ENCODE measurements at regions not wholly inside any gene's neighbourhood (a gene's known extent, or its start where the extent isn't known, plus 50 kb on each side); places are given as distances from the start of the nearest gene placed in this dataset.

- H3K4me1 ChIP-seq (ENCODE audit: insufficient read depth, low read length, poor library complexity, severe bottlenecking), result peaks cover 12% of the 10 kb centered on the region
- DNase-seq (ENCODE audit: low spot score), result no peak
- H3K27ac ChIP-seq (ENCODE audit: low read depth, low read length, poor library complexity, severe bottlenecking), result no peak overlapping the region
- no TSS peak for BruUV-seq (replicated peaks)
- ChIA-PET CTCF (no interaction called here), POLR2A (ENCODE audit: low non-redundant PET) (no interaction called here)
- no peaks in the 10 kb centered on the region for H3K27me3 ChIP-seq (replicated peaks; ENCODE audit: insufficient read depth, low read depth, low read length, poor library complexity)
- no peak overlapping the region for H3K4me3 ChIP-seq (ENCODE audit: low read depth, low read length, poor library complexity, severe bottlenecking)
- intact Hi-C loops (cut with micrococcal nuclease; ENCODE audit: unreplicated experiment), result no loop called here
- TF ChIP-seq CTCF (conservative IDR thresholded peaks at IDR 0.05; ENCODE audit: low read depth, low read length) (no peak), EZH2 (IDR thresholded peaks at IDR 0.05; ENCODE audit: borderline replicate concordance, low read depth, low read length, poor library complexity, severe bottlenecking) (no peak)
- no peaks in the 10 kb centered on the region for H3K9me3 ChIP-seq (ENCODE audit: low read depth, low read length, poor library complexity, severe bottlenecking)
- H3K36me3 ChIP-seq (ENCODE audit: insufficient read depth, low read length, poor library complexity, severe bottlenecking), result no peaks in the 10 kb centered on the region
These were observed 1129.7 kb downstream of the LRFN5 start for GRCh38 chr14:42736408-42736807.

- no TSS peak for BruUV-seq (replicated peaks)
- Histone ChIP-seq H3K27ac (ENCODE audit: low read depth, low read length, poor library complexity, severe bottlenecking) (no peak overlapping the region), H3K27me3 (replicated peaks; ENCODE audit: insufficient read depth, low read depth, low read length, poor library complexity) (no peaks in the 10 kb centered on the region), H3K4me1 (ENCODE audit: insufficient read depth, low read length, poor library complexity, severe bottlenecking) (peaks cover 12% of the 10 kb centered on the region), H3K4me3 (ENCODE audit: low read depth, low read length, poor library complexity, severe bottlenecking) (no peak overlapping the region), H3K36me3 (ENCODE audit: insufficient read depth, low read length, poor library complexity, severe bottlenecking) (no peaks in the 10 kb centered on the region), H3K9me3 (ENCODE audit: low read depth, low read length, poor library complexity, severe bottlenecking) (no peaks in the 10 kb centered on the region)
- intact Hi-C loops (cut with micrococcal nuclease; ENCODE audit: unreplicated experiment), result no loop called here
- TF ChIP-seq CTCF (conservative IDR thresholded peaks at IDR 0.05; ENCODE audit: low read depth, low read length) (no peak), EZH2 (IDR thresholded peaks at IDR 0.05; ENCODE audit: borderline replicate concordance, low read depth, low read length, poor library complexity, severe bottlenecking) (no peak)
- peak; percentile 40 for DNase-seq (ENCODE audit: low spot score)
- POLR2A ChIA-PET (ENCODE audit: low non-redundant PET), result no interaction called here
- CTCF ChIA-PET, result interaction anchor here (0.6 kb wide), 1 partner anchor 231 kb away, joined by 5 read pairs; no protein-coding TSS in a partner anchor
These were observed 1127.4 kb downstream of the LRFN5 start for GRCh38 chr14:42734041-42734440.

- Histone ChIP-seq H3K27ac (ENCODE audit: low read depth, low read length, poor library complexity, severe bottlenecking) (no peak overlapping the region), H3K4me1 (ENCODE audit: insufficient read depth, low read length, poor library complexity, severe bottlenecking) (peaks cover 12% of the 10 kb centered on the region), H3K36me3 (ENCODE audit: insufficient read depth, low read length, poor library complexity, severe bottlenecking) (no peaks in the 10 kb centered on the region), H3K4me3 (ENCODE audit: low read depth, low read length, poor library complexity, severe bottlenecking) (no peak overlapping the region), H3K27me3 (replicated peaks; ENCODE audit: insufficient read depth, low read depth, low read length, poor library complexity) (no peaks in the 10 kb centered on the region), H3K9me3 (ENCODE audit: low read depth, low read length, poor library complexity, severe bottlenecking) (no peaks in the 10 kb centered on the region)
- no peak for DNase-seq (ENCODE audit: low spot score)
- POLR2A ChIA-PET (ENCODE audit: low non-redundant PET), result no interaction called here
- intact Hi-C loops (cut with micrococcal nuclease; ENCODE audit: unreplicated experiment), result no loop called here
- TF ChIP-seq EZH2 (IDR thresholded peaks at IDR 0.05; ENCODE audit: borderline replicate concordance, low read depth, low read length, poor library complexity, severe bottlenecking), result no peak
- no peak for TF ChIP-seq CTCF (conservative IDR thresholded peaks at IDR 0.05; ENCODE audit: low read depth, low read length)
- CTCF ChIA-PET, result no interaction called here
- BruUV-seq (replicated peaks), result no TSS peak
These were observed 1125.3 kb downstream of the LRFN5 start for GRCh38 chr14:42732005-42732404.
